Mesothelial cell of epicardium (in vitro differentiated cells): ENCODE measurements at regions not wholly inside any gene's neighbourhood (a gene's known extent, or its start where the extent isn't known, plus 50 kb on each side); places are given as distances from the start of the nearest gene placed in this dataset.
A peak's percentile ranks its signal among the peaks of the same experiment; 100 is the strongest.

Experiments used
- DNase-seq, 2 experiments: peaks; one replicate each; pipeline ENCODE4 v3.0.0; 2021; ENCODE audit warnings: low spot score in 2 of 2; ENCODE audit not compliant: unreplicated experiment in 2 of 2
- H3K27ac Mint-ChIP-seq: 2 replicates; pipeline ENCODE4 v1.8.0; 2021; ENCODE audit warnings: mixed read lengths
- H3K27me3 Mint-ChIP-seq: 2 replicates; pipeline ENCODE4 v1.8.0; 2021; ENCODE audit warnings: low read depth, mixed read lengths
- H3K36me3 Mint-ChIP-seq: 2 replicates; pipeline ENCODE4 v1.8.0; 2021; ENCODE audit warnings: mixed read lengths
- H3K4me1 Mint-ChIP-seq: 2 replicates; pipeline ENCODE4 v1.8.0; 2021; ENCODE audit warnings: mixed read lengths
- H3K4me3 Mint-ChIP-seq: 2 replicates; pipeline ENCODE4 v1.8.0; 2021; ENCODE audit warnings: mild to moderate bottlenecking, moderate library complexity, mixed read lengths
- H3K9me3 Mint-ChIP-seq: 2 replicates; pipeline ENCODE4 v1.8.0; 2021; ENCODE audit warnings: mixed read lengths
- TF ChIP-seq, protein P1 (sequence below): fragments of 200-600 bp; sonication (generic); IDR thresholded peaks from one replicate; pipeline ENCODE4 v1.5.0; 2021; ENCODE audit warnings: antibody characterized with exemption; ENCODE audit not compliant: unreplicated experiment

DNA sequence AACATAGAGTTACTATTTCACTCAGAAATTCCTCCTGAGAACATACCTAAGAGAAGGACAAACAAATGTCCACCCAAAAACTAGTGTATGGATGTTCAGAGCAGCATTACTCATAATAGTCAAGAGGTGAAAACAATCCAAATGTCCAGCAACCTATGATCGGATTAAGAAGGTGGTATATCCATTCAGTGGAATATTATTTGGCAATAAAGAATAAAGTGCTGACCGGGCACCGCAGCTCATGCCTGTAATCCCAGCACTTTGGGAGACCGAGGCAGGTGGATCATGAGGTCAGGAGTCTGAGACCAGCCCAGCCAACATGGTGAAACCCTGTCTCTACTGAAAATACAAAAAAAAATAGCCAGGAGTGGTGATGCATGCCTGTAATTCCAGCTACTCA, 182.8 kb upstream of the AGAP1 start:
- TF ChIP-seq, protein P1, sequence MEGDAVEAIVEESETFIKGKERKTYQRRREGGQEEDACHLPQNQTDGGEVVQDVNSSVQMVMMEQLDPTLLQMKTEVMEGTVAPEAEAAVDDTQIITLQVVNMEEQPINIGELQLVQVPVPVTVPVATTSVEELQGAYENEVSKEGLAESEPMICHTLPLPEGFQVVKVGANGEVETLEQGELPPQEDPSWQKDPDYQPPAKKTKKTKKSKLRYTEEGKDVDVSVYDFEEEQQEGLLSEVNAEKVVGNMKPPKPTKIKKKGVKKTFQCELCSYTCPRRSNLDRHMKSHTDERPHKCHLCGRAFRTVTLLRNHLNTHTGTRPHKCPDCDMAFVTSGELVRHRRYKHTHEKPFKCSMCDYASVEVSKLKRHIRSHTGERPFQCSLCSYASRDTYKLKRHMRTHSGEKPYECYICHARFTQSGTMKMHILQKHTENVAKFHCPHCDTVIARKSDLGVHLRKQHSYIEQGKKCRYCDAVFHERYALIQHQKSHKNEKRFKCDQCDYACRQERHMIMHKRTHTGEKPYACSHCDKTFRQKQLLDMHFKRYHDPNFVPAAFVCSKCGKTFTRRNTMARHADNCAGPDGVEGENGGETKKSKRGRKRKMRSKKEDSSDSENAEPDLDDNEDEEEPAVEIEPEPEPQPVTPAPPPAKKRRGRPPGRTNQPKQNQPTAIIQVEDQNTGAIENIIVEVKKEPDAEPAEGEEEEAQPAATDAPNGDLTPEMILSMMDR = no peak
- Mint-ChIP-seq H3K27me3 (no peaks in the 10 kb centered on the region), H3K27ac (no peak overlapping the region), H3K36me3 (no peaks in the 10 kb centered on the region), H3K4me1 (peaks cover 1% of the 10 kb centered on the region), H3K4me3 (no peak overlapping the region), H3K9me3 (peaks cover 13% of the 10 kb centered on the region)
- DNase-seq = no peak

DNA sequence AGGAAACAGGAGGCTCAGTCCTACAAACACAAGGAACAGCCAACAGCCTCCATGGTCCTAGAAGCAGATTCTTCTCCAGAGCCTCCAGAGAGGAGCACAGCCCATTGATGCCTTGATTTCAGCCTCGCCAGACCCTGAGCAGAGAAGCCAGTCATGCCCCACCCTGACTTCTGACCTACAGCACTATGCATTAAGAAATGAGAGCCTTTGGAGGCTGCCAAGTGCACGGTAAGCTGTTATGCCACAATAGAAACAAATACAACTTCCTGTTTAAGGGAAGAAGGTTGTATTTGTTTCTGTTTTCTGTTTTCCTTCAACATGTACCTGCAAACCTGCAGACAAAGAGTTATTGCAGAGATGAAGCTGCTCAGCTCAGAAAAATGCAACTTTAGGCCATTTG, 181.3 kb upstream of the AGAP1 start:
- no peak for DNase-seq
- H3K27ac Mint-ChIP-seq = no peak overlapping the region
- H3K27me3 Mint-ChIP-seq = no peaks in the 10 kb centered on the region
- H3K9me3 Mint-ChIP-seq = peaks cover 9% of the 10 kb centered on the region
- TF ChIP-seq, protein P1 = no peak
- H3K4me3 Mint-ChIP-seq = no peak overlapping the region
- H3K4me1 Mint-ChIP-seq = peaks cover 1% of the 10 kb centered on the region
- no peaks in the 10 kb centered on the region for H3K36me3 Mint-ChIP-seq

DNA sequence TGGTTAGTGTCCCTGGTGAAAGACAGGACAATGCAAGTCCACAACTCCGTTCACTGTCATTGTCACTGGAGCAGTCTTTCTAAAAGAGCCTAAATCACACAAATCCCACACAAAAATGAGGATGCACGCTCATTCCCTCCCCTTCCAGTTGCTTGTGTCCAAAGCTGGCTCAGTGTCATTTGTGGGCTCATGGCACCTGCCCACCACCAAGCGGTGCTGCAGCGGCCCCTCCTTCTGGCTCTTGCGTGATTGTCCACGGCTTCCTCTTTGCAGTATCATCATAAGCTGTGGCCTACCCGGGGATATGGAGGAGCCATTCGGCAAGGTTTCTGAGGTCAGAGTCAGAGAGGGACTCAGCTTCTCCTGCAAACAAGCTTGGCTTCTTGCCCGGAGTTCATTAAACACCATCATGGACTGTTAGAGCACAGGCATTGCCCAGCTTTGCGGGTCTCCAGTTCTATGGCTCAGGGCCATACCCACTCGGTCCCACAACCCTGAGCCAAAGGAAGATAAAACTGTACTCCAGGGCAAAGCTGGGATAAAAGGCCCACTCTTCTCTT, 179.4 kb upstream of the AGAP1 start:
- no peak for DNase-seq

DNA sequence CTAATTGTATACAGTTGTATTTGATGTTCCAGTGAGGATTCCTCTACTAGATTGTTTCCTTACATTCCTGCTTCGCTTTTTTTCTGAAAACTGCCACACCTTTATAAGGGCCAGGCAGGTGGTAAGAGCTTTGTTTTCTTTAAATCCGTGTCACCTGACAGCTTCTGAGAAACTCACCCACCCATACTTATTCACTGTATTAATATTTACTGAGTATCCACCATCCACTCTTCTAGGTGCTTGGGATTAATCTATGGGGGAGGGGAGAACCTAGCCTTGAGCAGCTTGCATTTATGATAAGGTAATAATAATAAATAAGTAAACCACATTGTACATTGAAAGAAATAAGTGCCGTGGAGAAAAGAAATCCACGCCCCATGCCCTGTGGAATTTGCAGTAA, 174.7 kb upstream of the AGAP1 start:
- no peak overlapping the region for H3K4me3 Mint-ChIP-seq
- DNase-seq = no peak
- H3K9me3 Mint-ChIP-seq = no peaks in the 10 kb centered on the region

More for the DNA sequence above, 179.4 kb upstream of the AGAP1 start:
- H3K9me3 Mint-ChIP-seq = peaks cover 9% of the 10 kb centered on the region
- H3K27ac Mint-ChIP-seq = no peak overlapping the region
- H3K27me3 Mint-ChIP-seq = no peaks in the 10 kb centered on the region
- H3K36me3 Mint-ChIP-seq = no peaks in the 10 kb centered on the region
- TF ChIP-seq, protein P1 = no peak
- H3K4me1 Mint-ChIP-seq = peaks cover 1% of the 10 kb centered on the region
- H3K4me3 Mint-ChIP-seq = no peak overlapping the region

DNA sequence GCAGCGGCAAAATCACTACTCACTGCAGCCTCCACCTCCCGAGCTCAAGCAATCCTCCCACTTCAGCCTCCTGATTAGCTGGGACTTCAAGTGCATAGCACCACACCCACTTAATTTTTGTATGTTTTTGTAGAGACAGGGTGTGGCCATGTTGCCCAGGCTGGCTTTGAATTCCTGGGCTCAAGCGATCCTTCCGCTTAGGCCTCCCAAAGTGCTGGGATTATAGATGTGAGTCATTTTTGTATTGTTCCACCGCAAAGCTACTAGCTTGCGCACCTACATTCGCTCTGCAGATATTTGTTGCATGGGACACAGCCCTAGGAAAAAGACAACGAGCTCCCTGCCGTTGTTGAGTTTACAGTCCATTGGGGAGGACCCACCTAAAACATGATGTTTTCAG, 173.5 kb upstream of the AGAP1 start:
- Mint-ChIP-seq H3K4me3 (no peak overlapping the region), H3K36me3 (no peaks in the 10 kb centered on the region), H3K27ac (no peak overlapping the region), H3K9me3 (no peaks in the 10 kb centered on the region), H3K4me1 (peaks cover 16% of the 10 kb centered on the region), H3K27me3 (peaks cover 7% of the 10 kb centered on the region)
- no peak for DNase-seq
- TF ChIP-seq, protein P1 = no peak

More for the DNA sequence above, 174.7 kb upstream of the AGAP1 start:
- TF ChIP-seq, protein P1 = no peak
- no peaks in the 10 kb centered on the region for H3K36me3 Mint-ChIP-seq
- H3K27me3 Mint-ChIP-seq = peaks cover 7% of the 10 kb centered on the region
- peaks cover 6% of the 10 kb centered on the region for H3K4me1 Mint-ChIP-seq
- no peak overlapping the region for H3K27ac Mint-ChIP-seq

DNA sequence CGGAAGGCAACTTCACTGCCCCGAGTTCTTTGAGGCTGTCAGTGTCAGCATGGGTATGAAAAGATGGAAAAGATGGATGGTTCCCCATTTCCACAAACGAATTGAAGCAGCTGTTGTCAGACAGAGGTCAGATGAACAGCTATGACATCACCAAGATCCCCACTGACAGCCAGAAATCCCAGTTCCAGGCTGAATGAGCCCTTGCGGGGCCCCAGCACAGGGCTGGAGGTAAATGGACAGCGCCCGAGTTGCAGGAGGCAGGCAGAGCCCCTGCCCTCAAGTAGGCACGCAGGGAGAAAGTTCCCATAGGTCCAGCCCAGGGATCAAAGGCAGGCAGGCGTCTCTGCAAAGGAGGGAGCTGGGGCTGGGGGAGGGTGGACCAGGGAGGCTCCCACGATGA, 169.5 kb upstream of the AGAP1 start:
- Mint-ChIP-seq H3K27me3 (peaks cover 7% of the 10 kb centered on the region), H3K36me3 (no peaks in the 10 kb centered on the region), H3K27ac (no peak overlapping the region), H3K4me1 (peaks cover 22% of the 10 kb centered on the region), H3K9me3 (no peaks in the 10 kb centered on the region), H3K4me3 (peak overlapping the region; percentile 6)
- DNase-seq = no peak
- TF ChIP-seq, protein P1 = no peak
